ENCODE measurements at regions not wholly inside any gene's neighbourhood (a gene's known extent, or its start where the extent isn't known, plus 50 kb on each side); places are given as distances from the start of the nearest gene placed in this dataset.

DNA sequence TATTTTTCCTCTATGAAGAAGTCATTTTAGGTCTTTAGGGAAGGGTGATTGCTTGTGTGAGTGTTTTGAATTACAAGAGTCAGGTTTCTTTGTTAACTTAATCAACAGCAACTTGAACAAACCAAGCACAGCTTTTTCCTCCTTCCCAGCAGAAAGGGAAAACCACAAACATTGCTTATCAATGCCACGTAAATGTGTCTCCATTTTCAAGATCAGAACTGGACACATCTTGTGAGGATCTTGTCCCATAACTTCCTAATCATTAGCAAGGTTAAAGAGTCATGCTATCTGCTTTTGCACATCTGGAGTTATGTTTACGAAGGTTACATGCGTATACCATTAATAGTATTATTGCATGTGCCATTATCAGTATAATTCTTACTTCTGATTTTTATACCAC is 248.0 kb upstream of the FLRT2 start:
- TF ChIP-seq, protein P1, sequence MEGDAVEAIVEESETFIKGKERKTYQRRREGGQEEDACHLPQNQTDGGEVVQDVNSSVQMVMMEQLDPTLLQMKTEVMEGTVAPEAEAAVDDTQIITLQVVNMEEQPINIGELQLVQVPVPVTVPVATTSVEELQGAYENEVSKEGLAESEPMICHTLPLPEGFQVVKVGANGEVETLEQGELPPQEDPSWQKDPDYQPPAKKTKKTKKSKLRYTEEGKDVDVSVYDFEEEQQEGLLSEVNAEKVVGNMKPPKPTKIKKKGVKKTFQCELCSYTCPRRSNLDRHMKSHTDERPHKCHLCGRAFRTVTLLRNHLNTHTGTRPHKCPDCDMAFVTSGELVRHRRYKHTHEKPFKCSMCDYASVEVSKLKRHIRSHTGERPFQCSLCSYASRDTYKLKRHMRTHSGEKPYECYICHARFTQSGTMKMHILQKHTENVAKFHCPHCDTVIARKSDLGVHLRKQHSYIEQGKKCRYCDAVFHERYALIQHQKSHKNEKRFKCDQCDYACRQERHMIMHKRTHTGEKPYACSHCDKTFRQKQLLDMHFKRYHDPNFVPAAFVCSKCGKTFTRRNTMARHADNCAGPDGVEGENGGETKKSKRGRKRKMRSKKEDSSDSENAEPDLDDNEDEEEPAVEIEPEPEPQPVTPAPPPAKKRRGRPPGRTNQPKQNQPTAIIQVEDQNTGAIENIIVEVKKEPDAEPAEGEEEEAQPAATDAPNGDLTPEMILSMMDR (IDR thresholded peaks at IDR 0.05; ENCODE audit: poor library complexity, severe bottlenecking), result no peak
- Histone ChIP-seq H3K27ac (ENCODE audit: poor library complexity, severe bottlenecking) (no peak overlapping the region), H3K27me3 (ENCODE audit: insufficient read depth, poor library complexity, severe bottlenecking) (no peaks in the 10 kb centered on the region), H3K36me3 (ENCODE audit: low read depth) (no peaks in the 10 kb centered on the region), H3K9me3 (ENCODE audit: severe bottlenecking) (no peaks in the 10 kb centered on the region), H3K4me1 (ENCODE audit: insufficient read depth, poor library complexity, severe bottlenecking) (peaks cover 9% of the 10 kb centered on the region), H3K4me3 (ENCODE audit: severe bottlenecking) (no peak overlapping the region)
- no peak for ATAC-seq (ENCODE audit: low read depth)
- DNase-seq (ENCODE audit: low spot score), result no peak

DNA sequence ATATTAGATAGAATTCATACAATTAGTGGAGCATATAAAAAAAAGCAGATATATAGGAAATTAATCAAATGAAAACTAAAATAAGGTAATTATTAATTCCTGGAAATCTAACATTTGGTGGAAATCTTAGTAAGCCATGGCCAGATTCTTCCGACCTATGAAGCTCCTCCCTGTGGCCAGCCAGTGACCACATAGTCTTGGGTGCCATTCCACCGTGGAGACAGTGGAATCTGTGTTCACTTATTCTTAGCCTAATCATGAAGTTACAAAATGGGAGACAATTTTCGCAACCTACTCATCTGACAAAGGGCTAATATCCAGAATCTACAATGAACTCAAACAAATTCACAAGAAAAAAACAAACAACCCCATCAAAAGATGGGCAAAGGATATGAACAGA is 241.9 kb upstream of the FLRT2 start:
- Histone ChIP-seq H3K27me3 (ENCODE audit: insufficient read depth, poor library complexity, severe bottlenecking) (no peaks in the 10 kb centered on the region), H3K36me3 (ENCODE audit: low read depth) (no peaks in the 10 kb centered on the region)

DNA sequence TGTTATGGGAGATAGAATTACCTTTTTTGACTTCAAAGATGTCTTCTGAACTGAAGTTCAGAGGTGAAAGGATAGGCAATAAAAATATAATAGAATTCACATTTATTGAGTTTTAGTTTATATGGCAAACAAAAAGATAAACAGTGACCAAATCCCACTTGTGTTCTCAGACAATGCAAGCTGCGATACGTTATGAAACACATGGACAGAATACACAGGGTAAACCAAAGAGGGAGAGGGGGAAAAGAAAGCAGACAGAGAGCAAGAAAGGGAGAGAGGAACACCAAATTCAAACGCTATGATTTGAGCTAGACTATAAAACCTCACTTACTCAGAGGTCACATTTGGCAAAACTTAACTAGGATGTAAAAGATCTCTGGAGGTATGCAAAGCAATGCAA is 238.2 kb upstream of the FLRT2 start:
- no peak overlapping the region for H3K27ac ChIP-seq (ENCODE audit: poor library complexity, severe bottlenecking)
- no peak overlapping the region for H3K4me3 ChIP-seq (ENCODE audit: severe bottlenecking)
- no peaks in the 10 kb centered on the region for H3K4me1 ChIP-seq (ENCODE audit: insufficient read depth, poor library complexity, severe bottlenecking)
- no peaks in the 10 kb centered on the region for H3K9me3 ChIP-seq (ENCODE audit: severe bottlenecking)
- TF ChIP-seq, protein P1 (IDR thresholded peaks at IDR 0.05; ENCODE audit: poor library complexity, severe bottlenecking), result no peak
- ATAC-seq (ENCODE audit: low read depth) (no peak), DNase-seq (ENCODE audit: low spot score) (no peak)
- H3K36me3 ChIP-seq (ENCODE audit: low read depth), result no peaks in the 10 kb centered on the region
- no peaks in the 10 kb centered on the region for H3K27me3 ChIP-seq (ENCODE audit: insufficient read depth, poor library complexity, severe bottlenecking)

More for the DNA sequence above, 241.9 kb upstream of the FLRT2 start:
- Histone ChIP-seq H3K9me3 (ENCODE audit: severe bottlenecking) (no peaks in the 10 kb centered on the region), H3K4me3 (ENCODE audit: severe bottlenecking) (no peak overlapping the region), H3K4me1 (ENCODE audit: insufficient read depth, poor library complexity, severe bottlenecking) (no peaks in the 10 kb centered on the region), H3K27ac (ENCODE audit: poor library complexity, severe bottlenecking) (no peak overlapping the region)
- TF ChIP-seq, protein P1 (IDR thresholded peaks at IDR 0.05; ENCODE audit: poor library complexity, severe bottlenecking), result no peak
- no peak for DNase-seq (ENCODE audit: low spot score)
- no peak for ATAC-seq (ENCODE audit: low read depth)

DNA sequence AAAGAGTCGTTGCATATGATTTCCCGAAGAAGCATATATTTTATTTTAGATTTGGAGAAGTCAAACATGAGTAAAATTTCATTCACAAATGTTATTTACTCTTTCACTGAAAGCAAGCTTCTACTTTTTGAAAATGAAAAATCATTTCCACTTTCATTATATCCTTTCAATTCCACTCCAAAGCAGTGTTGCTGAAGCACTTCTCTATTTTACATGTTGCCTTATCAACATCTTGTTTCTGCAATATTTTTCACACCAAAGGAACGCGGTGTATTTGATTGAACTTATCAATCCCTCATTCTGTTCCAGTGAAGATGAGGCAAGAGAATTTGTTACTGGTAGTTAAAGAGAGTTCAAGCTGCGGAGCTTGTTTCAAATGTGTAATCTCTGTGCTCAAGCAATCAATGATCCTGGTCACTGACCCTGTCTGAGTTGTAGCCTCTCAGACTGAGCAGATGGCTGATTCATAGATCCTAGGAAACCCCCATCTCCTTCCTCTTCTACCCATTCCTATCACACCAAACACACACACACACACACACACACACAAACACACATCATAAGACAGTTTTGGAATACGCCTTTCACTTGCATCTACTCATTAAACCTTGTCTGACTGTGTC is 236.2 kb upstream of the FLRT2 start:
- no peaks in the 10 kb centered on the region for H3K27me3 ChIP-seq (ENCODE audit: insufficient read depth, poor library complexity, severe bottlenecking)
- ATAC-seq (ENCODE audit: low read depth), result no peak
- no peak overlapping the region for H3K27ac ChIP-seq (ENCODE audit: poor library complexity, severe bottlenecking)
- no peak for DNase-seq (ENCODE audit: low spot score)
- H3K36me3 ChIP-seq (ENCODE audit: low read depth), result no peaks in the 10 kb centered on the region
- H3K4me3 ChIP-seq (ENCODE audit: severe bottlenecking), result no peak overlapping the region
- TF ChIP-seq, protein P1 (IDR thresholded peaks at IDR 0.05; ENCODE audit: poor library complexity, severe bottlenecking), result no peak
- no peaks in the 10 kb centered on the region for H3K9me3 ChIP-seq (ENCODE audit: severe bottlenecking)
- no peaks in the 10 kb centered on the region for H3K4me1 ChIP-seq (ENCODE audit: insufficient read depth, poor library complexity, severe bottlenecking)

DNA sequence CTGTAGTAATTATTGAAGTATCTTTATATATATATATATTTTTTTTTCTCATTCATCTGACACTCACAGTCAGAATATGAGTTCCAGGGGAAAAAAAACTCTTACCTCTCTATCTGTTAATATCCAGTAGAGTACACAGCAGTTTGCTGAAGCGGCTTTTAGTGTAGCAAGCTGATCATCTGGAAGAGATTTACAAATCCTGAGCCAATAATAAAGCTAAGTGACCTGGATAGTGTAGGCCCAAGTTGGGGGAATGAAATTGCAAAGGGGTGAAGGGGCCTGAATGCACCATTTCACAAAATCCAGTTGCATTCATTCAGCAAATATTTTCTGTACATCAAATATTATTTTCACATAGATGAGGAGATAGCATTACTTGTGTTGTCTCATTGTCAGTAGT is 234.6 kb upstream of the FLRT2 start:
- Histone ChIP-seq H3K4me1 (ENCODE audit: insufficient read depth, poor library complexity, severe bottlenecking) (no peaks in the 10 kb centered on the region), H3K27me3 (ENCODE audit: insufficient read depth, poor library complexity, severe bottlenecking) (no peaks in the 10 kb centered on the region), H3K36me3 (ENCODE audit: low read depth) (no peaks in the 10 kb centered on the region), H3K9me3 (ENCODE audit: severe bottlenecking) (no peaks in the 10 kb centered on the region), H3K4me3 (ENCODE audit: severe bottlenecking) (no peak overlapping the region), H3K27ac (ENCODE audit: poor library complexity, severe bottlenecking) (no peak overlapping the region)
- TF ChIP-seq, protein P1 (IDR thresholded peaks at IDR 0.05; ENCODE audit: poor library complexity, severe bottlenecking), result no peak
- ATAC-seq (ENCODE audit: low read depth) (no peak), DNase-seq (ENCODE audit: low spot score) (no peak)

Data from RWPE2 (cell line).